OCI-LY3 (cell line): ENCODE measurements at regions not wholly inside any gene's neighbourhood (a gene's known extent, or its start where the extent isn't known, plus 50 kb on each side); places are given as distances from the start of the nearest gene placed in this dataset.

Source experiments
- H2AFZ ChIP-seq: fragments of 200-600, 300-600 bp; shearing (Covaris generic); 2 replicates; pipeline ENCODE4 v1.6.0; 2014; ENCODE audit warnings: antibody characterized with exemption, low read depth, low read length
- H3K27ac ChIP-seq: fragments of 200-600, 300-600 bp; sonication (generic); 2 replicates; pipeline ENCODE4 v1.5.1; 2014; ENCODE audit warnings: mild to moderate bottlenecking, low read length, moderate library complexity, mixed read lengths
- H3K27me3 ChIP-seq: fragments of 200-600, 300-600 bp; sonication (generic); 2 replicates; pipeline ENCODE4 v1.6.1; 2014; ENCODE audit warnings: low read depth, low read length, mixed read lengths
- H3K36me3 ChIP-seq: fragments of 200-600, 300-600 bp; sonication (generic); replicated peaks from 2 replicates; pipeline ENCODE3; 2014; ENCODE audit warnings: low read depth, low read length, mixed read lengths
- H3K4me1 ChIP-seq: fragments of 300-600, 200-600 bp; sonication (generic); 2 replicates; pipeline ENCODE4 v1.6.1; 2014; ENCODE audit warnings: low read length, mixed read lengths
- H3K4me2 ChIP-seq: fragments of 200-600, 300-600 bp; sonication (generic); 2 replicates; pipeline ENCODE4 v1.6.1; 2014; ENCODE audit warnings: low read length, mixed read lengths
- H3K4me3 ChIP-seq: fragments of 300-600, 200-600 bp; sonication (generic); 2 replicates; pipeline ENCODE4 v1.5.1; 2014; ENCODE audit warnings: antibody characterized with exemption, mild to moderate bottlenecking, low read length, moderate library complexity
- H3K79me2 ChIP-seq: fragments of 300-600, 200-600 bp; shearing (Covaris generic); 2 replicates; pipeline ENCODE4 v1.6.1; 2014; ENCODE audit warnings: mild to moderate bottlenecking, low read length, mixed read lengths
- H3K9ac ChIP-seq: fragments of 300-600, 200-600 bp; shearing (Covaris generic); 2 replicates; pipeline ENCODE4 v1.6.0; 2014; ENCODE audit warnings: mild to moderate bottlenecking, low read length, moderate library complexity
- H3K9me3 ChIP-seq: fragments of 200-600, 300-600 bp; shearing (Covaris generic); 2 replicates; pipeline ENCODE4 v1.6.1; 2014; ENCODE audit warnings: low read length, mixed read lengths; ENCODE audit not compliant: insufficient read depth
- H4K20me1 ChIP-seq: fragments of 200-600, 300-600 bp; sonication (generic); 2 replicates; pipeline ENCODE4 v1.6.1; 2016; ENCODE audit warnings: low read length, mixed read lengths; ENCODE audit not compliant: insufficient read depth
- EZH2phosphoT487 ChIP-seq: fragments of 200-600 bp; shearing (Covaris generic); IDR thresholded peaks from 2 replicates; pipeline ENCODE4 v1.6.1; 2018; ENCODE audit warnings: antibody characterized with exemption, mixed run types, low read depth
- TF ChIP-seq, protein P1 (sequence below): fragments of 200-600, 300-600 bp; sonication (generic); IDR thresholded peaks from 2 replicates; pipeline ENCODE4 v1.5.1; 2014; ENCODE audit warnings: antibody characterized with exemption, low read length, low read depth

GRCh38 chr10:110411047-110411410, 86.7 kb upstream of the DUSP5 start:
- no peaks in the 10 kb centered on the region for H3K79me2 ChIP-seq
- H3K36me3 ChIP-seq: no peaks in the 10 kb centered on the region
- H3K4me1 ChIP-seq: peaks cover 83% of the 10 kb centered on the region
- peak overlapping the region; percentile 77 for H3K9ac ChIP-seq
- H3K27me3 ChIP-seq: no peaks in the 10 kb centered on the region
- peak overlapping the region; percentile 48; the same call in 1 of the 2 replicates for H3K4me3 ChIP-seq
- no peaks in the 10 kb centered on the region; the same call in 1 of the 2 replicates for H3K9me3 ChIP-seq
- H4K20me1 ChIP-seq: no peaks in the 10 kb centered on the region
- no peak overlapping the region for H2AFZ ChIP-seq
- H3K4me2 ChIP-seq: peak overlapping the region; percentile 92
- TF ChIP-seq, protein P1, sequence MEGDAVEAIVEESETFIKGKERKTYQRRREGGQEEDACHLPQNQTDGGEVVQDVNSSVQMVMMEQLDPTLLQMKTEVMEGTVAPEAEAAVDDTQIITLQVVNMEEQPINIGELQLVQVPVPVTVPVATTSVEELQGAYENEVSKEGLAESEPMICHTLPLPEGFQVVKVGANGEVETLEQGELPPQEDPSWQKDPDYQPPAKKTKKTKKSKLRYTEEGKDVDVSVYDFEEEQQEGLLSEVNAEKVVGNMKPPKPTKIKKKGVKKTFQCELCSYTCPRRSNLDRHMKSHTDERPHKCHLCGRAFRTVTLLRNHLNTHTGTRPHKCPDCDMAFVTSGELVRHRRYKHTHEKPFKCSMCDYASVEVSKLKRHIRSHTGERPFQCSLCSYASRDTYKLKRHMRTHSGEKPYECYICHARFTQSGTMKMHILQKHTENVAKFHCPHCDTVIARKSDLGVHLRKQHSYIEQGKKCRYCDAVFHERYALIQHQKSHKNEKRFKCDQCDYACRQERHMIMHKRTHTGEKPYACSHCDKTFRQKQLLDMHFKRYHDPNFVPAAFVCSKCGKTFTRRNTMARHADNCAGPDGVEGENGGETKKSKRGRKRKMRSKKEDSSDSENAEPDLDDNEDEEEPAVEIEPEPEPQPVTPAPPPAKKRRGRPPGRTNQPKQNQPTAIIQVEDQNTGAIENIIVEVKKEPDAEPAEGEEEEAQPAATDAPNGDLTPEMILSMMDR: no peak
- no peak for TF ChIP-seq EZH2phosphoT487
- H3K27ac ChIP-seq: peak overlapping the region; percentile 90

GRCh38 chr10:110413049-110413783, 84.5 kb upstream of the DUSP5 start:
- Histone ChIP-seq H3K9me3 (no peaks in the 10 kb centered on the region; the same call in 1 of the 2 replicates), H3K36me3 (no peaks in the 10 kb centered on the region), H3K4me3 (0 out of 2 replicates have a peak overlapping the region, but pooled peaks have one; percentile 10), H3K27ac (peak overlapping the region; percentile 90), H3K9ac (peak overlapping the region; percentile 77), H2AFZ (no peak overlapping the region), H3K79me2 (no peaks in the 10 kb centered on the region), H3K4me1 (peaks cover 94% of the 10 kb centered on the region), H3K4me2 (peak overlapping the region; percentile 92), H4K20me1 (no peaks in the 10 kb centered on the region), H3K27me3 (no peaks in the 10 kb centered on the region)
- TF ChIP-seq, protein P1: no peak
- TF ChIP-seq EZH2phosphoT487: no peak

GRCh38 chr10:110413903-110414547, 83.7 kb upstream of the DUSP5 start:
- Histone ChIP-seq H3K4me3 (peak overlapping the region; percentile 58; the same call in 1 of the 2 replicates), H2AFZ (no peak overlapping the region)

More at GRCh38 chr10:110413903-110414547, 83.7 kb upstream of the DUSP5 start:
- Histone ChIP-seq H3K27me3 (no peaks in the 10 kb centered on the region), H3K27ac (peak overlapping the region; percentile 90), H3K4me2 (peak overlapping the region; percentile 92), H3K9me3 (no peaks in the 10 kb centered on the region; the same call in 1 of the 2 replicates), H4K20me1 (no peaks in the 10 kb centered on the region), H3K36me3 (no peaks in the 10 kb centered on the region), H3K4me1 (peaks cover 87% of the 10 kb centered on the region), H3K9ac (peak overlapping the region; percentile 77), H3K79me2 (no peaks in the 10 kb centered on the region)
- TF ChIP-seq, protein P1: no peak
